Esophagus squamous epithelium (tissue), 5 donors: ENCODE measurements at regions not wholly inside any gene's neighbourhood (a gene's known extent, or its start where the extent isn't known, plus 50 kb on each side); places are given as distances from the start of the nearest gene placed in this dataset.

Experiments used
- DNase-seq: peaks from one replicate; lab custom pipeline; 2025; lab: John Stamatoyannopoulos, UW
- H3K27ac ChIP-seq, 4 donors: fragments of 200-600 bp; sonication (generic); one replicate each; pipeline ENCODE4 v1.5.1; 2016 to 2019; ENCODE audit warnings: mild to moderate bottlenecking in 1 of 4
- H3K27me3 ChIP-seq, 4 donors: fragments of 200-600 bp; sonication (generic); 1 replicate in 3 of 4; 2 replicates in 1 of 4; pipeline versions ENCODE4 v1.5.1 to v1.6.0; 2017 to 2021; ENCODE audit warnings: antibody characterized with exemption in 1 of 4
- H3K36me3 ChIP-seq, 3 donors: fragments of 200-600 bp; sonication (generic); one replicate each; pipeline ENCODE4 v1.5.1; 2016 to 2019
- H3K4me1 ChIP-seq, 3 donors: fragments of 200-600 bp; sonication (generic); one replicate each; pipeline ENCODE4 v1.5.1; 2017 to 2019
- H3K4me3 ChIP-seq, 4 donors: fragments of 200-600 bp; sonication (generic); 1 replicate in 3 of 4; 2 replicates in 1 of 4; pipeline ENCODE4 v1.5.1; 2016 to 2019; ENCODE audit warnings: mild to moderate bottlenecking in 2 of 4, moderate library complexity in 1 of 4
- H3K9me3 ChIP-seq, 3 donors: fragments of 200-600 bp; sonication (generic); one replicate each; pipeline ENCODE4 v1.5.1; 2016 to 2019
- CTCF ChIP-seq, 6 experiments: fragments of 450-650 bp in 4 of 6; fragments of 200-600 bp in 2 of 6; sonication (generic) in 2 of 6; IDR thresholded peaks; one replicate each; pipeline ENCODE4 v1.5.1; 2016 to 2019; ENCODE audit warnings: antibody characterized with exemption in 6 of 6, mild to moderate bottlenecking in 4 of 6, moderate library complexity in 4 of 6
- POLR2A ChIP-seq, 4 donors: fragments of 450-650 bp; IDR thresholded peaks; one replicate each; pipeline ENCODE4 v1.6.1; 2017; ENCODE audit warnings: antibody characterized with exemption in 4 of 4, mild to moderate bottlenecking in 4 of 4, moderate library complexity in 3 of 4
- WGBS, 2 donors: methylation state at CpG; one replicate each; pipeline ENCODE4 v1.1.5; 2018; 5-methylcytosine and 5-hydroxymethylcytosine counted together
- intact Hi-C: fragments of 100-400 bp; cut with DNase I; formaldehyde crosslinking; loops from one replicate; pipeline ENCODE4 v1.15.0; 2022
- donor health status: DM: yes; HTN: yes; CAD: no.

GRCh38 chr6:97677626-97678025 is 394.6 kb upstream of the MMS22L start:
- H3K4me1 ChIP-seq, result no peaks in the 10 kb centered on the region
- intact Hi-C loops, result no loop called here
- 68 to 82% methylated on average over 2 of the region's 2 CpGs for WGBS, 2 donors
- H3K27me3 ChIP-seq, result no peaks in the 10 kb centered on the region
- no peaks in the 10 kb centered on the region for H3K9me3 ChIP-seq
- DNase-seq, result no peak
- no peak overlapping the region for H3K27ac ChIP-seq
- no peaks in the 10 kb centered on the region for H3K36me3 ChIP-seq
- H3K4me3 ChIP-seq, result no peak overlapping the region
- TF ChIP-seq CTCF (IDR thresholded peaks at IDR 0.05) (no peak), POLR2A (IDR thresholded peaks at IDR 0.05) (no peak)

DNA sequence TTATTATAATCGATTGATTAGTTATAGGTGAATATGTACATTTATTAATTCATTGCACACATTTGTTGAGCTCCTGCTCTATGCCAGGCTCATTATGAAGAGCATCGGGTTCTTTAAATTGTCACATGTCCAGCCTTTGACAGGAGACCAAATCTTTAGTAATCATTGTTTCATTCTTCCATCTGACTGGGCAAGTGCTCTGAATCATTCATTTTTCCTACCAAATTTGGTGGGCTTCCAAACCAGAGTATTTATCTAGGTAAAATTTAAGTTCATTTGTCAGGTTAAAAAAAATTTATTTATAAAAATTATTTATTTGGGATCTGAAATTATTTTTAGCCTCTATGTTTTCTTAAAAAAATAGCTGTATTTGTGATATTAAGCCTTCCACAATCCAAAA is 404.9 kb upstream of the MMS22L start:
- Histone ChIP-seq H3K4me1 (no peaks in the 10 kb centered on the region), H3K27ac (no peak overlapping the region), H3K36me3 (no peaks in the 10 kb centered on the region), H3K4me3 (no peak overlapping the region), H3K27me3 (no peaks in the 10 kb centered on the region), H3K9me3 (no peaks in the 10 kb centered on the region)
- TF ChIP-seq CTCF (IDR thresholded peaks at IDR 0.05), result no peak
- TF ChIP-seq POLR2A (IDR thresholded peaks at IDR 0.05), result no peak
- no peak for DNase-seq
- intact Hi-C loops, result no loop called here
- WGBS, 2 donors, result 54 to 75% methylated on average over 2 of the region's 2 CpGs

- TF ChIP-seq CTCF (IDR thresholded peaks at IDR 0.05) (no peak), POLR2A (IDR thresholded peaks at IDR 0.05) (no peak)
- intact Hi-C loops, result no loop called here
- no peak overlapping the region for H3K27ac ChIP-seq
- H3K36me3 ChIP-seq, result no peaks in the 10 kb centered on the region
- no peaks in the 10 kb centered on the region for H3K9me3 ChIP-seq
- no peak for DNase-seq
- no peaks in the 10 kb centered on the region for H3K27me3 ChIP-seq
- no peak overlapping the region for H3K4me3 ChIP-seq
- WGBS, 2 donors, result 72 to 86% methylated on average over 5 of the region's 5 CpGs
- H3K4me1 ChIP-seq, result no peaks in the 10 kb centered on the region
Measured at GRCh38 chr6:97689078-97689754, 406.2 kb upstream of the MMS22L start.

DNA sequence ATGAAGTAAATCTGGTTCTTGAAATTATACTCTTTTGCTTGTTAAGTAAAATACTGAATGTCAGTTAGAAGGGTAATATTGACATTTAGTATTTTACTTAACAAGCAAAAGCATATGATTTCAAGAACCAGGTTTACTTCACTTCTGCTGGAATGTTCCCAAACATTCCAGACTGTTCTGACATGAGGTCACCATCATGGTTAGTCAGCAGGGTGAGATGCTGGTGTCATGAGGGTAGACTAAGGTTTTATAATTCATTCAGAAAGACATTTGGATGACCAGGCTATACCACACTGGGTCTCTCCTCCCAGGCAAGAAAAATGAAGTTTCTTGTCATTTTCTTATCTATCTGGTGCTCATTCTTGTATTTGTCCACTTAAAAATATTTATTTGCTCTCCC is 414.4 kb upstream of the MMS22L start:
- H3K4me3 ChIP-seq, result no peak overlapping the region
- TF ChIP-seq CTCF (IDR thresholded peaks at IDR 0.05) (no peak), POLR2A (IDR thresholded peaks at IDR 0.05) (no peak)
- H3K36me3 ChIP-seq, result no peaks in the 10 kb centered on the region
- H3K4me1 ChIP-seq, result no peaks in the 10 kb centered on the region
- no peaks in the 10 kb centered on the region for H3K27me3 ChIP-seq
- no peaks in the 10 kb centered on the region for H3K9me3 ChIP-seq
- DNase-seq, result no peak
- intact Hi-C loops, result no loop called here
- H3K27ac ChIP-seq, result no peak overlapping the region

DNA sequence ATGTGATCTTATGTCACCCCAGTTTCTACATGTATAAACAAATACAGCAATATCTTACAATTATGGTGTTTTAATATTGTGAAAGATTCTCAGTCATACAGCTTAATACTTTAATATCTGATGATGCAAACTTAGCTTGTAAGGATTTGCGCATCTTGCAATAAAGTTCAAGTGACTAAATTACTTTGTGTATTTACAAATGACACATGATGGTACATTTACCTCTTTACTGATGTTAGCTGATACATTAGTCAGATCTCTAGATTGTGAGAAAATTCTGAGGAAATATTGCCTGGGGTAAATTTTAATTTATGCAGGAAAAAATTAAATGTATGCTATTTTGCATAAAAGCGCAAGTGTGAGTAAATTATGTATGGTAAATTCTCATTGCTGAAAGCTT is 418.8 kb upstream of the MMS22L start:
- H3K9me3 ChIP-seq, result no peaks in the 10 kb centered on the region
- intact Hi-C loops, result no loop called here
- WGBS, 2 donors, result 82 to 88% methylated on average over 2 of the region's 2 CpGs

More for the DNA sequence above, 418.8 kb upstream of the MMS22L start:
- no peaks in the 10 kb centered on the region for H3K36me3 ChIP-seq
- H3K4me1 ChIP-seq, result no peaks in the 10 kb centered on the region
- H3K27ac ChIP-seq, result no peak overlapping the region
- no peak for DNase-seq
- H3K27me3 ChIP-seq, result no peaks in the 10 kb centered on the region
- TF ChIP-seq POLR2A (IDR thresholded peaks at IDR 0.05), result no peak
- no peak for TF ChIP-seq CTCF (IDR thresholded peaks at IDR 0.05)
- no peak overlapping the region for H3K4me3 ChIP-seq
